IMR-90 (cell line): ENCODE measurements at regions not wholly inside any gene's neighbourhood (a gene's known extent, or its start where the extent isn't known, plus 50 kb on each side); places are given as distances from the start of the nearest gene placed in this dataset.

Source experiments
- ATAC-seq: fragments of 200-7000 bp; cut with Tn5 transposase; 2 replicates; pipeline ENCODE4 v1.9.1; 2020; ENCODE audit warnings: low read depth, mild to moderate bottlenecking, moderate library complexity
- BruUV-seq: library from RNA; stranded (reverse); fragments of 400-500 nt; replicated peaks from 2 replicates; lab custom pipeline; 2021; lab: Mats Ljungman, UMichigan
- CTCF ChIA-PET: fragments of 300-600 bp; formaldehyde crosslinking; extraction: SDS; loops from one replicate; lab custom pipeline; 2021; ENCODE audit warnings: antibody characterized with exemption; lab: Yijun Ruan, JAX
- POLR2A ChIA-PET: fragments of 300-600 bp; sonication (Branson Sonifier 250); formaldehyde crosslinking; loops from one replicate; lab custom pipeline; 2022; ENCODE audit warnings: antibody characterized with exemption; ENCODE audit not compliant: unreplicated experiment; lab: Charles Lee
- DNase-seq: peaks from one replicate; pipeline ENCODE4 v3.0.0; 2013
- H2AFZ ChIP-seq: replicated peaks from 2 replicates; pipeline ENCODE3; 2013; ENCODE audit warnings: low read length, mild to moderate bottlenecking; ENCODE audit not compliant: poor library complexity
- H2AK5ac ChIP-seq: 2 replicates; pipeline ENCODE4 v1.6.1; 2013; ENCODE audit warnings: low read depth, low read length, inconsistent platforms
- H2AK9ac ChIP-seq: replicated peaks from 2 replicates; pipeline ENCODE3; 2013; ENCODE audit warnings: mild to moderate bottlenecking, low read depth, low read length, moderate library complexity; ENCODE audit not compliant: poor library complexity
- H2BK120ac ChIP-seq: 2 replicates; pipeline ENCODE4 v1.6.1; 2013; ENCODE audit warnings: low read depth, low read length, inconsistent platforms
- H2BK15ac ChIP-seq: 3 replicates; pipeline ENCODE4 v1.6.1; 2013; ENCODE audit warnings: low read depth, low read length, inconsistent platforms
- H2BK20ac ChIP-seq: 2 replicates; pipeline ENCODE4 v1.6.1; 2013; ENCODE audit warnings: low read depth, mild to moderate bottlenecking, inconsistent platforms, low read length, moderate library complexity
- H2BK5ac ChIP-seq: 2 replicates; pipeline ENCODE4 v1.6.1; 2013; ENCODE audit warnings: mild to moderate bottlenecking, low read depth, low read length, inconsistent platforms; ENCODE audit not compliant: poor library complexity, severe bottlenecking
- H3K14ac ChIP-seq: replicated peaks from 2 replicates; pipeline ENCODE4 v1.6.1; 2013; ENCODE audit warnings: low read depth, low read length, inconsistent platforms
- H3K18ac ChIP-seq: 2 replicates; pipeline ENCODE4 v1.6.1; 2013; ENCODE audit warnings: low read depth, low read length, control low read depth
- H3K23ac ChIP-seq: 2 replicates; pipeline ENCODE4 v1.6.1; 2013; ENCODE audit warnings: low read depth, low read length, inconsistent platforms
- H3K27ac ChIP-seq: 2 replicates; pipeline ENCODE4 v1.5.1; 2013; ENCODE audit warnings: mild to moderate bottlenecking, control low read depth, low read length; ENCODE audit not compliant: insufficient read depth
- H3K27me3 ChIP-seq: 2 replicates; pipeline ENCODE4 v1.6.1; 2013; ENCODE audit warnings: low read length; ENCODE audit not compliant: control insufficient read depth, insufficient read depth
- H3K36me3 ChIP-seq: 2 replicates; pipeline ENCODE4 v1.6.1; 2013; ENCODE audit warnings: low read length, mixed read lengths; ENCODE audit not compliant: control insufficient read depth, insufficient read depth
- H3K4ac ChIP-seq: 2 replicates; pipeline ENCODE4 v1.6.1; 2013; ENCODE audit warnings: low read depth, low read length, inconsistent platforms
- H3K4me1 ChIP-seq: 2 replicates; pipeline ENCODE4 v1.6.1; 2013; ENCODE audit warnings: low read length, mixed read lengths; ENCODE audit not compliant: control insufficient read depth, insufficient read depth
- H3K4me2 ChIP-seq: 2 replicates; pipeline ENCODE4 v1.6.1; 2013; ENCODE audit warnings: low read depth, mild to moderate bottlenecking, control low read depth, low read length, moderate library complexity
- H3K4me3 ChIP-seq: 2 replicates; pipeline ENCODE4 v1.5.1; 2013; ENCODE audit warnings: low read depth, mild to moderate bottlenecking, control low read depth, low read length, moderate library complexity; ENCODE audit not compliant: insufficient read depth
- H3K56ac ChIP-seq: 2 replicates; pipeline ENCODE4 v1.6.1; 2013; ENCODE audit warnings: low read length, inconsistent platforms; ENCODE audit not compliant: insufficient read depth; ENCODE audit errors: extremely low read depth
- H3K79me1 ChIP-seq, 2 experiments: 2 replicates each; pipeline ENCODE4 v1.6.1; 2013; ENCODE audit warnings: low read length in 2 of 2, inconsistent platforms in 1 of 2, low read depth in 1 of 2
- H3K9ac ChIP-seq: 2 replicates; pipeline ENCODE4 v1.6.1; 2013; ENCODE audit warnings: low read depth, low read length, control low read depth
- H3K9me1 ChIP-seq: 2 replicates; pipeline ENCODE4 v1.6.1; 2013; ENCODE audit warnings: low read length, inconsistent platforms; ENCODE audit not compliant: insufficient read depth
- H3K9me3 ChIP-seq: 2 replicates; pipeline ENCODE4 v1.6.1; 2013; ENCODE audit warnings: low read length; ENCODE audit not compliant: control insufficient read depth, insufficient read depth
- H4K20me1 ChIP-seq: 2 replicates; pipeline ENCODE4 v1.6.1; 2013; ENCODE audit warnings: low read length, inconsistent platforms; ENCODE audit not compliant: insufficient read depth
- H4K5ac ChIP-seq: 2 replicates; pipeline ENCODE4 v1.6.1; 2013; ENCODE audit warnings: mild to moderate bottlenecking, low read depth, low read length, control low read depth
- H4K8ac ChIP-seq, 2 experiments: 2 replicates each; pipeline ENCODE4 v1.6.1; 2013; ENCODE audit warnings: low read depth in 2 of 2, low read length in 2 of 2, control low read depth in 1 of 2, inconsistent platforms in 1 of 2
- H4K91ac ChIP-seq: 2 replicates; pipeline ENCODE4 v1.6.1; 2013; ENCODE audit warnings: low read depth, low read length, inconsistent platforms; ENCODE audit not compliant: insufficient read depth
- BHLHE40 ChIP-seq: fragments of 150-350 bp; IDR thresholded peaks from 2 replicates; pipeline ENCODE4 v1.6.1; 2016; ENCODE audit warnings: mild to moderate bottlenecking, low read depth, low read length
- CEBPB ChIP-seq: IDR thresholded peaks from 2 replicates; pipeline ENCODE4 v1.6.1; 2012; ENCODE audit warnings: low read depth, low read length, improper control_type of control experiment
- CHD1 ChIP-seq: IDR thresholded peaks from 2 replicates; pipeline ENCODE4 v1.6.1; 2012; ENCODE audit warnings: low read depth, low read length, improper control_type of control experiment
- FOS ChIP-seq: fragments of 150-350 bp; IDR thresholded peaks from 2 replicates; pipeline ENCODE4 v1.6.1; 2016; ENCODE audit warnings: low read depth, low read length
- MAFK ChIP-seq: IDR thresholded peaks from 2 replicates; pipeline ENCODE4 v1.6.1; 2012; ENCODE audit warnings: low read depth, low read length, improper control_type of control experiment
- MAZ ChIP-seq: IDR thresholded peaks from 2 replicates; pipeline ENCODE4 v1.6.1; 2012; ENCODE audit warnings: low read depth, mild to moderate bottlenecking, low read length, improper control_type of control experiment, moderate library complexity, borderline replicate concordance
- MXI1 ChIP-seq: IDR thresholded peaks from 2 replicates; pipeline ENCODE4 v1.6.1; 2012; ENCODE audit warnings: low read depth, mild to moderate bottlenecking, low read length, moderate library complexity, borderline replicate concordance
- RAD21 ChIP-seq: IDR thresholded peaks from 2 replicates; pipeline ENCODE4 v1.6.1; 2012; ENCODE audit warnings: low read length, improper control_type of control experiment
- RCOR1 ChIP-seq: IDR thresholded peaks from 2 replicates; pipeline ENCODE4 v1.6.1; 2012; ENCODE audit warnings: mild to moderate bottlenecking, low read length, improper control_type of control experiment; ENCODE audit not compliant: insufficient replicate concordance
- SMC3 ChIP-seq: fragments of 150-350 bp; IDR thresholded peaks from 2 replicates; pipeline ENCODE4 v1.6.1; 2016; ENCODE audit warnings: low read depth, mild to moderate bottlenecking, antibody characterized with exemption, low read length, moderate library complexity
- WGBS, 2 experiments: methylation state at CpG; one replicate each; pipeline versions ENCODE4 v1.1.5 to v1.1.7; 2013; ENCODE audit warnings: missing lambda C conversion rate in 2 of 2; ENCODE audit not compliant: insufficient read length in 1 of 2; ENCODE audit errors: extremely low coverage in 2 of 2; 5-methylcytosine and 5-hydroxymethylcytosine counted together
- dilution Hi-C: fragments of 300-500 bp; cut with HindIII; formaldehyde crosslinking; loops from one replicate; pipeline ENCODE4 v1.14.3; 2018; ENCODE audit warnings: low sequenced_read_pairs; ENCODE audit not compliant: unreplicated experiment
- in situ Hi-C: fragments of 300-500 bp; cut with MboI; formaldehyde crosslinking; loops from 3 replicates; pipeline ENCODE4 v1.14.3; 2019; ENCODE audit warnings: low sequenced_read_pairs, inconsistent platforms, mixed read lengths
- intact Hi-C: fragments of 100-400 bp; cut with micrococcal nuclease; formaldehyde crosslinking; loops from 2 replicates; pipeline ENCODE4 v1.10.0; 2022
- TF ChIP-seq, protein P1 (sequence below): fragments of 150-350 bp; IDR thresholded peaks from 2 replicates; pipeline ENCODE4 v1.6.1; 2016; ENCODE audit warnings: low read depth, mild to moderate bottlenecking, low read length, moderate library complexity, borderline replicate concordance
- TF ChIP-seq, protein P2 (sequence below): conservative IDR thresholded peaks from 2 replicates; pipeline ENCODE4 v1.5.1; 2012; ENCODE audit warnings: mild to moderate bottlenecking, low read depth, low read length, improper control_type of control experiment

- H3K27me3 ChIP-seq: no peaks in the 10 kb centered on the region
- H2AK9ac ChIP-seq: no peak overlapping the region
- H4K20me1 ChIP-seq: no peaks in the 10 kb centered on the region
- no peak overlapping the region for H4K5ac ChIP-seq
- H3K18ac ChIP-seq: no peak overlapping the region
- H2AK5ac ChIP-seq: no peak overlapping the region
- no peak overlapping the region for H3K14ac ChIP-seq
- H3K4ac ChIP-seq: no peak overlapping the region
- no peak overlapping the region for H3K4me3 ChIP-seq
- POLR2A ChIA-PET: no interaction called here
- no peaks in the 10 kb centered on the region for H3K4me1 ChIP-seq
- no peak overlapping the region for H3K23ac ChIP-seq
- no peak overlapping the region for H3K27ac ChIP-seq
- BruUV-seq: no TSS peak
- H3K56ac ChIP-seq: no peak overlapping the region
- DNase-seq: no peak
- in situ Hi-C loops (loop anchor here (10.0 kb wide), 1 partner anchor 521 kb away; no protein-coding TSS in a partner anchor), dilution Hi-C loops (no loop called here), intact Hi-C loops (no loop called here)
- CTCF ChIA-PET: no interaction called here
- no peak overlapping the region for H2BK20ac ChIP-seq
- H3K79me1 ChIP-seq: no peaks in the 10 kb centered on the region
- H3K36me3 ChIP-seq: no peaks in the 10 kb centered on the region
- no peak overlapping the region for H4K91ac ChIP-seq
- no peak overlapping the region for H4K8ac ChIP-seq
- H2BK15ac ChIP-seq: no peak overlapping the region
- H2BK5ac ChIP-seq: no peak overlapping the region
- TF ChIP-seq RCOR1: no peak
- TF ChIP-seq BHLHE40: no peak
- peak; percentile 93 for TF ChIP-seq MAFK
- TF ChIP-seq RAD21: no peak
- TF ChIP-seq FOS: no peak
- no peak for TF ChIP-seq MAZ
- no peak for TF ChIP-seq SMC3
- TF ChIP-seq CHD1: no peak
- TF ChIP-seq, protein P1, sequence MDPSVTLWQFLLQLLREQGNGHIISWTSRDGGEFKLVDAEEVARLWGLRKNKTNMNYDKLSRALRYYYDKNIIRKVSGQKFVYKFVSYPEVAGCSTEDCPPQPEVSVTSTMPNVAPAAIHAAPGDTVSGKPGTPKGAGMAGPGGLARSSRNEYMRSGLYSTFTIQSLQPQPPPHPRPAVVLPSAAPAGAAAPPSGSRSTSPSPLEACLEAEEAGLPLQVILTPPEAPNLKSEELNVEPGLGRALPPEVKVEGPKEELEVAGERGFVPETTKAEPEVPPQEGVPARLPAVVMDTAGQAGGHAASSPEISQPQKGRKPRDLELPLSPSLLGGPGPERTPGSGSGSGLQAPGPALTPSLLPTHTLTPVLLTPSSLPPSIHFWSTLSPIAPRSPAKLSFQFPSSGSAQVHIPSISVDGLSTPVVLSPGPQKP: no peak
- TF ChIP-seq CEBPB: no peak
- TF ChIP-seq, protein P2, sequence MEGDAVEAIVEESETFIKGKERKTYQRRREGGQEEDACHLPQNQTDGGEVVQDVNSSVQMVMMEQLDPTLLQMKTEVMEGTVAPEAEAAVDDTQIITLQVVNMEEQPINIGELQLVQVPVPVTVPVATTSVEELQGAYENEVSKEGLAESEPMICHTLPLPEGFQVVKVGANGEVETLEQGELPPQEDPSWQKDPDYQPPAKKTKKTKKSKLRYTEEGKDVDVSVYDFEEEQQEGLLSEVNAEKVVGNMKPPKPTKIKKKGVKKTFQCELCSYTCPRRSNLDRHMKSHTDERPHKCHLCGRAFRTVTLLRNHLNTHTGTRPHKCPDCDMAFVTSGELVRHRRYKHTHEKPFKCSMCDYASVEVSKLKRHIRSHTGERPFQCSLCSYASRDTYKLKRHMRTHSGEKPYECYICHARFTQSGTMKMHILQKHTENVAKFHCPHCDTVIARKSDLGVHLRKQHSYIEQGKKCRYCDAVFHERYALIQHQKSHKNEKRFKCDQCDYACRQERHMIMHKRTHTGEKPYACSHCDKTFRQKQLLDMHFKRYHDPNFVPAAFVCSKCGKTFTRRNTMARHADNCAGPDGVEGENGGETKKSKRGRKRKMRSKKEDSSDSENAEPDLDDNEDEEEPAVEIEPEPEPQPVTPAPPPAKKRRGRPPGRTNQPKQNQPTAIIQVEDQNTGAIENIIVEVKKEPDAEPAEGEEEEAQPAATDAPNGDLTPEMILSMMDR: 0 out of 2 replicates have a peak, but pooled peaks have one; percentile 3
- TF ChIP-seq MXI1: no peak
- ATAC-seq: no peak
- H2BK120ac ChIP-seq: no peak overlapping the region
- no peak overlapping the region for H2AFZ ChIP-seq
- no peak overlapping the region for H3K4me2 ChIP-seq
- H3K9me1 ChIP-seq: no peaks in the 10 kb centered on the region
- H3K9me3 ChIP-seq: no peaks in the 10 kb centered on the region
- WGBS, 2 experiments: 43% methylated on average over 1 of the region's 8 CpGs; no CpG with 5 or more reads in 1 of the 2 experiments
- H3K9ac ChIP-seq: no peak overlapping the region
Measured at GRCh38 chr1:196143602-196144342, 464.5 kb downstream of the KCNT2 start.
